WTC11 (cell line): ENCODE measurements at regions not wholly inside any gene's neighbourhood (a gene's known extent, or its start where the extent isn't known, plus 50 kb on each side); places are given as distances from the start of the nearest gene placed in this dataset.

Experiments
- ATAC-seq: fragments of 200-7000 bp; cut with Tn5 transposase; 2 replicates; pipeline ENCODE4 v1.10.0; 2021; ENCODE audit warnings: mild to moderate bottlenecking, moderate library complexity
- CTCF ChIA-PET: fragments of 300-600 bp; sonication (Branson Sonifier 250); formaldehyde crosslinking; loops from one replicate; lab custom pipeline; 2021; ENCODE audit warnings: antibody characterized with exemption; lab: Charles Lee
- POLR2A ChIA-PET: fragments of 350-600 bp; sonication (Branson Sonifier 250); formaldehyde crosslinking; loops from one replicate; lab custom pipeline; 2021; ENCODE audit warnings: antibody characterized with exemption; lab: Charles Lee
- DNase-seq: peaks from one replicate; pipeline ENCODE4 v3.0.0; 2021; ENCODE audit warnings: low spot score
- H3K27ac Mint-ChIP-seq: 2 replicates; pipeline ENCODE4 v1.8.0; 2021; ENCODE audit warnings: mixed read lengths
- H3K27me3 Mint-ChIP-seq: 2 replicates; pipeline ENCODE4 v1.8.0; 2021; ENCODE audit warnings: low read depth, mild to moderate bottlenecking, moderate library complexity, mixed read lengths
- H3K36me3 Mint-ChIP-seq: 2 replicates; pipeline ENCODE4 v1.8.0; 2021; ENCODE audit warnings: mixed read lengths
- H3K4me1 Mint-ChIP-seq: 2 replicates; pipeline ENCODE4 v1.8.0; 2022; ENCODE audit warnings: mixed read lengths
- H3K4me3 Mint-ChIP-seq: 2 replicates; pipeline ENCODE4 v1.8.0; 2021; ENCODE audit warnings: mild to moderate bottlenecking, moderate library complexity, mixed read lengths
- H3K9me3 Mint-ChIP-seq: 2 replicates; pipeline ENCODE4 v1.8.0; 2021; ENCODE audit warnings: mixed read lengths
- FOXJ3 ChIP-seq: sonication (generic); formaldehyde crosslinking; IDR thresholded peaks from 2 replicates; pipeline ENCODE4 v1.9.0; 2021; ENCODE audit warnings: missing genetic modification reagents, mild to moderate bottlenecking, borderline replicate concordance
- FOXP1 ChIP-seq: sonication (generic); formaldehyde crosslinking; IDR thresholded peaks from 2 replicates; pipeline ENCODE4 v1.8.0; 2022; ENCODE audit warnings: missing genetic modification reagents, mild to moderate bottlenecking, moderate library complexity, borderline replicate concordance
- GRHL2 ChIP-seq: fragments of 250-450 bp; sonication (Bioruptor Pico); IDR thresholded peaks from 2 replicates; pipeline ENCODE4 v1.8.0; 2022; ENCODE audit warnings: mild to moderate bottlenecking, moderate library complexity; ENCODE audit not compliant: insufficient replicate concordance, severe bottlenecking
- HMGA2 ChIP-seq: fragments of 250-450 bp; sonication (Bioruptor Pico); IDR thresholded peaks from 2 replicates; pipeline ENCODE4 v1.4.0; 2021; ENCODE audit warnings: mild to moderate bottlenecking, moderate library complexity
- MYBL2 ChIP-seq: sonication (generic); formaldehyde crosslinking; IDR thresholded peaks from 2 replicates; pipeline ENCODE4 v1.8.1; 2023; ENCODE audit warnings: mild to moderate bottlenecking, moderate library complexity, missing genetic modification reagents
- NFE2L1 ChIP-seq: sonication (generic); formaldehyde crosslinking; IDR thresholded peaks from 2 replicates; pipeline ENCODE4 v1.8.1; 2023; ENCODE audit warnings: missing genetic modification reagents
- NFYB ChIP-seq: sonication (generic); formaldehyde crosslinking; conservative IDR thresholded peaks from 2 replicates; pipeline ENCODE4 v1.8.0; 2022; ENCODE audit warnings: low read depth, missing genetic modification reagents
- NR2C2 ChIP-seq: sonication (generic); formaldehyde crosslinking; IDR thresholded peaks from 2 replicates; pipeline ENCODE4 v1.8.0; 2022; ENCODE audit warnings: mild to moderate bottlenecking, missing genetic modification reagents
- RELA ChIP-seq: sonication (generic); formaldehyde crosslinking; IDR thresholded peaks from 2 replicates; pipeline ENCODE4 v1.8.1; 2022; ENCODE audit warnings: missing genetic modification reagents, mild to moderate bottlenecking, borderline replicate concordance
- SMAD3 ChIP-seq: sonication (generic); formaldehyde crosslinking; IDR thresholded peaks from 2 replicates; pipeline ENCODE4 v1.8.0; 2022; ENCODE audit warnings: missing genetic modification reagents, mild to moderate bottlenecking, borderline replicate concordance
- TEAD1 ChIP-seq: sonication (generic); formaldehyde crosslinking; IDR thresholded peaks from 2 replicates; pipeline ENCODE4 v1.8.0; 2022; ENCODE audit warnings: mild to moderate bottlenecking, missing genetic modification reagents
- ZNF121 ChIP-seq: sonication (generic); formaldehyde crosslinking; IDR thresholded peaks from 2 replicates; pipeline ENCODE4 v1.8.0; 2023; ENCODE audit warnings: missing genetic modification reagents
- TF ChIP-seq, protein P1 (sequence below): fragments of 200-600 bp; IDR thresholded peaks from 2 replicates; pipeline ENCODE4 v1.8.0; 2022; ENCODE audit warnings: antibody characterized with exemption
- TF ChIP-seq, protein P2 (sequence below): sonication (generic); formaldehyde crosslinking; IDR thresholded peaks from 2 replicates; pipeline ENCODE4 v1.8.0; 2022; ENCODE audit warnings: mild to moderate bottlenecking, missing genetic modification reagents
- TF ChIP-seq, protein P3 (sequence below): sonication (generic); formaldehyde crosslinking; conservative IDR thresholded peaks from 2 replicates; pipeline ENCODE4 v1.8.1; 2022; ENCODE audit warnings: mild to moderate bottlenecking, missing genetic modification reagents
- TF ChIP-seq, protein P4 (sequence below): sonication (generic); formaldehyde crosslinking; IDR thresholded peaks from 2 replicates; pipeline ENCODE4 v1.8.1; 2022; ENCODE audit warnings: low read depth, mild to moderate bottlenecking, moderate library complexity, missing genetic modification reagents, borderline replicate concordance
- TF ChIP-seq, protein P5 (sequence below): sonication (generic); formaldehyde crosslinking; IDR thresholded peaks from 2 replicates; pipeline ENCODE4 v1.8.1; 2023; ENCODE audit warnings: mild to moderate bottlenecking, missing genetic modification reagents, borderline replicate concordance
- TF ChIP-seq, protein P6 (sequence below): sonication (generic); formaldehyde crosslinking; IDR thresholded peaks from 2 replicates; pipeline ENCODE4 v1.8.1; 2023; ENCODE audit warnings: mild to moderate bottlenecking, moderate library complexity, missing genetic modification reagents
- TF ChIP-seq, protein P7 (sequence below): sonication (generic); formaldehyde crosslinking; IDR thresholded peaks from 2 replicates; pipeline ENCODE4 v1.8.1; 2022; ENCODE audit warnings: missing genetic modification reagents, borderline replicate concordance

DNA sequence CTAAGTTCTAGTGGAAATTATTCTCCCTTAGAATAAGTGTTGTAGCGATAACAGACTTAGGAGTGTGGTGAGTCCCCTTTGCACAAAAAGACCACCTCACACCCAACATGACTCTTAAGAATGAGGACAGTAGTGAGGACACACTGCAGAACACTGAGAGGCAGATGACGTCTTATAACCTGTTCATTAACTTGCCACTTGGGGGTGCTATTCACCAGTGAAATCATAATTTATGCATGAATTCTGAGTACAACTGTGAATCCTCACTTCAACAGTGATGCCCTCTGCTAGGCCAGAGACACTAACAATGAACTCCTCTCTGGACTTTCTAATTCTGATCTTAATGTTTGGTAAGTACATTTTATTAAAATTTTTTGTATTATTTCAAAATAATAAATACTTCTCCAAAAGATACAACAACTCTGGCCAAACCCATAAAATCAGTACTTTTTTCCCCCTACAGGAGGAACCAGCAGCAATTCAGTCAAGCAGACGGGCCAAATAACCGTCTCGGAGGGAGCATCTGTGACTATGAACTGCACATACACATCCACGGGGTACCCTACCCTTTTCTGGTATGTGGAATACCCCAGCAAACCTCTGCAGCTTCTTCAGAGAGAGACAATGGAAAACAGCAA lies 274.7 kb downstream of the DAD1 start:
- DNase-seq = no peak
- no peaks in the 10 kb centered on the region for H3K9me3 Mint-ChIP-seq
- CTCF ChIA-PET = no interaction called here
- no peaks in the 10 kb centered on the region for H3K36me3 Mint-ChIP-seq
- peaks cover 7% of the 10 kb centered on the region for H3K4me1 Mint-ChIP-seq
- no peak overlapping the region for H3K4me3 Mint-ChIP-seq
- POLR2A ChIA-PET = no interaction called here
- no peaks in the 10 kb centered on the region for H3K27me3 Mint-ChIP-seq
- no peak for TF ChIP-seq TEAD1 (CRISPR knock-in tag)
- TF ChIP-seq, protein P1, sequence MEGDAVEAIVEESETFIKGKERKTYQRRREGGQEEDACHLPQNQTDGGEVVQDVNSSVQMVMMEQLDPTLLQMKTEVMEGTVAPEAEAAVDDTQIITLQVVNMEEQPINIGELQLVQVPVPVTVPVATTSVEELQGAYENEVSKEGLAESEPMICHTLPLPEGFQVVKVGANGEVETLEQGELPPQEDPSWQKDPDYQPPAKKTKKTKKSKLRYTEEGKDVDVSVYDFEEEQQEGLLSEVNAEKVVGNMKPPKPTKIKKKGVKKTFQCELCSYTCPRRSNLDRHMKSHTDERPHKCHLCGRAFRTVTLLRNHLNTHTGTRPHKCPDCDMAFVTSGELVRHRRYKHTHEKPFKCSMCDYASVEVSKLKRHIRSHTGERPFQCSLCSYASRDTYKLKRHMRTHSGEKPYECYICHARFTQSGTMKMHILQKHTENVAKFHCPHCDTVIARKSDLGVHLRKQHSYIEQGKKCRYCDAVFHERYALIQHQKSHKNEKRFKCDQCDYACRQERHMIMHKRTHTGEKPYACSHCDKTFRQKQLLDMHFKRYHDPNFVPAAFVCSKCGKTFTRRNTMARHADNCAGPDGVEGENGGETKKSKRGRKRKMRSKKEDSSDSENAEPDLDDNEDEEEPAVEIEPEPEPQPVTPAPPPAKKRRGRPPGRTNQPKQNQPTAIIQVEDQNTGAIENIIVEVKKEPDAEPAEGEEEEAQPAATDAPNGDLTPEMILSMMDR = peak; percentile 73
- ATAC-seq = peak; percentile 91
- H3K27ac Mint-ChIP-seq = no peak overlapping the region

DNA sequence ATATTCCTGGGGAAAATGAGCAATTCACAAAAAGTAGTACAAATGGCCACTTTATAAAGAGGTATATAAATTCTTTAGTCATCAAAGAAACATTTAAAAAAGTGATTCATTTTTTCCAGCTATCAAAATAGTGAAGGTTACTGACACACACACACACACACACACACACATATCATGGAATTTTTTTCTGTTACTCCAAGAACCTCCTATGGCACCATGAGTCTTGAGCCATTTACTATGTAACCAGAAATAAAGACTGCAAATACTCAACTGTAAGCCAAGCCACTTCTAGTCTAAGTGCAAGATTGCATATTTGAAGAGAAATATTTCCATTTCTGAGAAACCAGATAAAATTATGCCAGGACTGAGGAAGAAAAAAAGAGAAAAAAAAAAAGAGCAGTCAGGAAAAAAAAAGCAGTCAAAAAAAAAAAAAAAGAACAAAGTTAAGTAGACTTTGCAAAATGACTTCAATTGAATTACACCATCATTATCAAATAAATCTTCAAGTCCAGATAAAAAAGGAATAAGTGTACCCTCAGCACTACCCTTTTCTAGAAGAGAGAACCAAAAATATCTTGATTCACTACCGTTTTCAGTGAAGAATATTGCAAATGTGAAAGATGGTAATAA lies 275.7 kb downstream of the DAD1 start:
- Mint-ChIP-seq H3K36me3 (no peaks in the 10 kb centered on the region), H3K9me3 (no peaks in the 10 kb centered on the region), H3K4me3 (no peak overlapping the region), H3K27me3 (no peaks in the 10 kb centered on the region), H3K27ac (no peak overlapping the region)
- CTCF ChIA-PET = no interaction called here
- POLR2A ChIA-PET = no interaction called here
- TF ChIP-seq NFYB (CRISPR knock-in tag) (no peak), FOXP1 (CRISPR knock-in tag) (no peak), NR2C2 (CRISPR knock-in tag) (no peak), RELA (CRISPR knock-in tag) (no peak), HMGA2 (CRISPR knock-in tag) (no peak), ZNF121 (no peak), GRHL2 (CRISPR knock-in tag) (no peak), MYBL2 (CRISPR knock-in tag) (no peak)
- TF ChIP-seq, protein P2, sequence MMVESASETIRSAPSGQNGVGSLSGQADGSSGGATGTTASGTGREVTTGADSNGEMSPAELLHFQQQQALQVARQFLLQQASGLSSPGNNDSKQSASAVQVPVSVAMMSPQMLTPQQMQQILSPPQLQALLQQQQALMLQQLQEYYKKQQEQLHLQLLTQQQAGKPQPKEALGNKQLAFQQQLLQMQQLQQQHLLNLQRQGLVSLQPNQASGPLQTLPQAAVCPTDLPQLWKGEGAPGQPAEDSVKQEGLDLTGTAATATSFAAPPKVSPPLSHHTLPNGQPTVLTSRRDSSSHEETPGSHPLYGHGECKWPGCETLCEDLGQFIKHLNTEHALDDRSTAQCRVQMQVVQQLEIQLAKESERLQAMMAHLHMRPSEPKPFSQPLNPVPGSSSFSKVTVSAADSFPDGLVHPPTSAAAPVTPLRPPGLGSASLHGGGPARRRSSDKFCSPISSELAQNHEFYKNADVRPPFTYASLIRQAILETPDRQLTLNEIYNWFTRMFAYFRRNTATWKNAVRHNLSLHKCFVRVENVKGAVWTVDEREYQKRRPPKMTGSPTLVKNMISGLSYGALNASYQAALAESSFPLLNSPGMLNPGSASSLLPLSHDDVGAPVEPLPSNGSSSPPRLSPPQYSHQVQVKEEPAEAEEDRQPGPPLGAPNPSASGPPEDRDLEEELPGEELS = no peak
- TF ChIP-seq, protein P3, sequence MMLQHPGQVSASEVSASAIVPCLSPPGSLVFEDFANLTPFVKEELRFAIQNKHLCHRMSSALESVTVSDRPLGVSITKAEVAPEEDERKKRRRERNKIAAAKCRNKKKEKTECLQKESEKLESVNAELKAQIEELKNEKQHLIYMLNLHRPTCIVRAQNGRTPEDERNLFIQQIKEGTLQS = no peak
- TF ChIP-seq, protein P4, sequence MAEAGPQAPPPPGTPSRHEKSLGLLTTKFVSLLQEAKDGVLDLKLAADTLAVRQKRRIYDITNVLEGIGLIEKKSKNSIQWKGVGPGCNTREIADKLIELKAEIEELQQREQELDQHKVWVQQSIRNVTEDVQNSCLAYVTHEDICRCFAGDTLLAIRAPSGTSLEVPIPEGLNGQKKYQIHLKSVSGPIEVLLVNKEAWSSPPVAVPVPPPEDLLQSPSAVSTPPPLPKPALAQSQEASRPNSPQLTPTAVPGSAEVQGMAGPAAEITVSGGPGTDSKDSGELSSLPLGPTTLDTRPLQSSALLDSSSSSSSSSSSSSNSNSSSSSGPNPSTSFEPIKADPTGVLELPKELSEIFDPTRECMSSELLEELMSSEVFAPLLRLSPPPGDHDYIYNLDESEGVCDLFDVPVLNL (CRISPR knock-in tag) = no peak
- TF ChIP-seq, all 79 proteins: peak for 0
- H3K4me1 Mint-ChIP-seq = peaks cover 7% of the 10 kb centered on the region
- ATAC-seq (no peak), DNase-seq (no peak)

DNA sequence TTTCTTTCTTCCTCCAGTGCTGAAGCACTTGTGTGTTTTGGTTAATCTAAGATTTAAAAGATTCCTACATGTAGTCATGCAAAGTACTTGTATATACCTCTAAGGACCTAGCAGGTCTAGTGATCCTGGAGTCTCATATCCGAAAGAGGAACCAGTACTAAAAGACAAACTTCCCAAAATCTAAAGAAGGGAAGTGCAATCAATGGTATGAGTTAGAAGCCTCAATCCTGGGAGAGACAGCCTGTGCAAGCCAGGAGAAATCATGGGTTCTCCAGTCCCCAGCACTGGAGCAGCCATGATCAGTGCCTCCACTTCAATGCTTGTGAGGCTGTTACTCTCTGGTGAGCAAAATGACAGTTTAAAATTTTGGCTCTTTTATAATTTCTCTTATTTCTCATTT lies 277.4 kb downstream of the DAD1 start:
- Mint-ChIP-seq H3K4me3 (no peak overlapping the region), H3K27me3 (no peaks in the 10 kb centered on the region), H3K4me1 (peaks cover 7% of the 10 kb centered on the region), H3K27ac (no peak overlapping the region), H3K36me3 (no peaks in the 10 kb centered on the region), H3K9me3 (no peaks in the 10 kb centered on the region)
- ChIA-PET CTCF (interaction anchor here (1.0 kb wide), 1 partner anchor 64 kb away, joined by 3 read pairs; no protein-coding TSS in a partner anchor), POLR2A (no interaction called here)
- no peak for ATAC-seq
- DNase-seq = no peak
- TF ChIP-seq, protein P5, sequence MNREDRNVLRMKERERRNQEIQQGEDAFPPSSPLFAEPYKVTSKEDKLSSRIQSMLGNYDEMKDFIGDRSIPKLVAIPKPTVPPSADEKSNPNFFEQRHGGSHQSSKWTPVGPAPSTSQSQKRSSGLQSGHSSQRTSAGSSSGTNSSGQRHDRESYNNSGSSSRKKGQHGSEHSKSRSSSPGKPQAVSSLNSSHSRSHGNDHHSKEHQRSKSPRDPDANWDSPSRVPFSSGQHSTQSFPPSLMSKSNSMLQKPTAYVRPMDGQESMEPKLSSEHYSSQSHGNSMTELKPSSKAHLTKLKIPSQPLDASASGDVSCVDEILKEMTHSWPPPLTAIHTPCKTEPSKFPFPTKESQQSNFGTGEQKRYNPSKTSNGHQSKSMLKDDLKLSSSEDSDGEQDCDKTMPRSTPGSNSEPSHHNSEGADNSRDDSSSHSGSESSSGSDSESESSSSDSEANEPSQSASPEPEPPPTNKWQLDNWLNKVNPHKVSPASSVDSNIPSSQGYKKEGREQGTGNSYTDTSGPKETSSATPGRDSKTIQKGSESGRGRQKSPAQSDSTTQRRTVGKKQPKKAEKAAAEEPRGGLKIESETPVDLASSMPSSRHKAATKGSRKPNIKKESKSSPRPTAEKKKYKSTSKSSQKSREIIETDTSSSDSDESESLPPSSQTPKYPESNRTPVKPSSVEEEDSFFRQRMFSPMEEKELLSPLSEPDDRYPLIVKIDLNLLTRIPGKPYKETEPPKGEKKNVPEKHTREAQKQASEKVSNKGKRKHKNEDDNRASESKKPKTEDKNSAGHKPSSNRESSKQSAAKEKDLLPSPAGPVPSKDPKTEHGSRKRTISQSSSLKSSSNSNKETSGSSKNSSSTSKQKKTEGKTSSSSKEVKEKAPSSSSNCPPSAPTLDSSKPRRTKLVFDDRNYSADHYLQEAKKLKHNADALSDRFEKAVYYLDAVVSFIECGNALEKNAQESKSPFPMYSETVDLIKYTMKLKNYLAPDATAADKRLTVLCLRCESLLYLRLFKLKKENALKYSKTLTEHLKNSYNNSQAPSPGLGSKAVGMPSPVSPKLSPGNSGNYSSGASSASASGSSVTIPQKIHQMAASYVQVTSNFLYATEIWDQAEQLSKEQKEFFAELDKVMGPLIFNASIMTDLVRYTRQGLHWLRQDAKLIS (CRISPR knock-in tag) = no peak
- TF ChIP-seq NFE2L1 (CRISPR knock-in tag) (no peak), FOXJ3 (CRISPR knock-in tag) (no peak), SMAD3 (CRISPR knock-in tag) (no peak)
- TF ChIP-seq, protein P6, sequence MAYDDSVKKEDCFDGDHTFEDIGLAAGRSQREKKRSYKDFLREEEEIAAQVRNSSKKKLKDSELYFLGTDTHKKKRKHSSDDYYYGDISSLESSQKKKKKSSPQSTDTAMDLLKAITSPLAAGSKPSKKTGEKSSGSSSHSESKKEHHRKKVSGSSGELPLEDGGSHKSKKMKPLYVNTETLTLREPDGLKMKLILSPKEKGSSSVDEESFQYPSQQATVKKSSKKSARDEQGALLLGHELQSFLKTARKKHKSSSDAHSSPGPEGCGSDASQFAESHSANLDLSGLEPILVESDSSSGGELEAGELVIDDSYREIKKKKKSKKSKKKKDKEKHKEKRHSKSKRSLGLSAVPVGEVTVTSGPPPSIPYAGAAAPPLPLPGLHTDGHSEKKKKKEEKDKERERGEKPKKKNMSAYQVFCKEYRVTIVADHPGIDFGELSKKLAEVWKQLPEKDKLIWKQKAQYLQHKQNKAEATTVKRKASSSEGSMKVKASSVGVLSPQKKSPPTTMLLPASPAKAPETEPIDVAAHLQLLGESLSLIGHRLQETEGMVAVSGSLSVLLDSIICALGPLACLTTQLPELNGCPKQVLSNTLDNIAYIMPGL (CRISPR knock-in tag) = no peak
- TF ChIP-seq, protein P7, sequence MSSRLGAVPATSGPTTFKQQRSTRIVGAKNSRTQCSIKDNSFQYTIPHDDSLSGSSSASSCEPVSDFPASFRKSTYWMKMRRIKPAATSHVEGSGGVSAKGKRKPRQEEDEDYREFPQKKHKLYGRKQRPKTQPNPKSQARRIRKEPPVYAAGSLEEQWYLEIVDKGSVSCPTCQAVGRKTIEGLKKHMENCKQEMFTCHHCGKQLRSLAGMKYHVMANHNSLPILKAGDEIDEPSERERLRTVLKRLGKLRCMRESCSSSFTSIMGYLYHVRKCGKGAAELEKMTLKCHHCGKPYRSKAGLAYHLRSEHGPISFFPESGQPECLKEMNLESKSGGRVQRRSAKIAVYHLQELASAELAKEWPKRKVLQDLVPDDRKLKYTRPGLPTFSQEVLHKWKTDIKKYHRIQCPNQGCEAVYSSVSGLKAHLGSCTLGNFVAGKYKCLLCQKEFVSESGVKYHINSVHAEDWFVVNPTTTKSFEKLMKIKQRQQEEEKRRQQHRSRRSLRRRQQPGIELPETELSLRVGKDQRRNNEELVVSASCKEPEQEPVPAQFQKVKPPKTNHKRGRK (CRISPR knock-in tag) = no peak
